GM12872 (cell line): ENCODE measurements at regions not wholly inside any gene's neighbourhood (a gene's known extent, or its start where the extent isn't known, plus 50 kb on each side); places are given as distances from the start of the nearest gene placed in this dataset.

ENCODE experiments used
- CTCF ChIP-seq: IDR thresholded peaks from 3 replicates; pipeline ENCODE4 v1.5.1; 2011; ENCODE audit warnings: low read depth, mild to moderate bottlenecking, low read length, moderate library complexity; ENCODE audit not compliant: insufficient read depth

- TF ChIP-seq CTCF = no peak
Observed at GRCh38 chr2:180591947-180592346, 388.5 kb upstream of the UBE2E3 start.

DNA sequence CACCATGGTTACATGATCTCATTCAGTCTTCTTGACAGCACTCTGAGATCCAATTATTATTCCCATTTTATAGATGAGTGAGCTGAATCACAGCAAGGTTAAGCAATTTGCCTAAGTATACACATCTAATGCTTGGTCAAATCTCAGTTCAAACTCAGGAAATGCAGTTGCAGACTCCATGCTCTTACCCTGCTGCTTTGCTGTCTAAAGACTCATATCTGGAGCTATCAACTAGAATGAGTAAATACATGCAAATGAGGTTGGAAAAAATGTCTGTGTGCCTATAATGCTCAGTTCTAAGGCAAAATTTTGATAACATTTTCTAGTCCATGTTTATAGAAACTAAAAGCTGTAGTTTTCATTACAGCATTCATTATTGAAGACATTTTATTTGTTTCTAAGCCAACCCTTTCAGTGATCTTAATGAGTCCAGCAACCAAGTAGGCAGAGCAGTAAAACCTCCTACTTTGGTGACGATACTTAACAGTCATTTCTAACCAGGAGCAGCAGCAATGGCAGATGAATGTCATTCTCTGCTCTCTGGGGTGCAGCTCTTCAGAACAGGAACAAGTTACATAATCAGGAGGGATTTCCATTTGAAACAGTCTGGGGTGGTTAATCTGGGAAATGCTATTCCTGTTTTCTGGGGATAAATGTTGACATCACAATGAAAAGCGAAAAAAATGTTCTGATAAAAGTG lies 396.8 kb upstream of the UBE2E3 start:
- TF ChIP-seq CTCF = no peak

GRCh38 chr2:180579388-180579787 lies 401.0 kb upstream of the UBE2E3 start:
- no peak for TF ChIP-seq CTCF

- TF ChIP-seq CTCF = no peak
Observed at GRCh38 chr2:180578441-180578840, 402.0 kb upstream of the UBE2E3 start.

GRCh38 chr2:180577567-180577966 lies 402.8 kb upstream of the UBE2E3 start:
- no peak for TF ChIP-seq CTCF

DNA sequence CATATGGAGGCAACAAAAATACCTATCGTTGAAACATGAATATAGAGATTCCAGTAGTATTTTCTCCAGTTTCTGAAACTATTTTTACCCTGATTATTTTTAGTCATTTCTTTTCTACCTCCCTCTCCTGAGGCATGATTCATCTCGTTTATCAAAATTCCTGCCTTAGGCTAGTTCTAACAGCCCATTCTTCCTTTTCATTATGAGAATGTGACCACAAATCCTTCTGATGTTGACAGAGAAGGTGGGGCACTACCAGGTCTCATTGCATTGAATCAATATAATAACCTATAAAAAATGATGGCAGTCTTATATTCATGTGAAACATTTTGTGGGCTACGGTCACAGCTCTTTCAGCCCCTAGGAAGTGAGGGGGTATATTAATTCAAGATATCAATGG lies 406.5 kb upstream of the UBE2E3 start:
- TF ChIP-seq CTCF = no peak

DNA sequence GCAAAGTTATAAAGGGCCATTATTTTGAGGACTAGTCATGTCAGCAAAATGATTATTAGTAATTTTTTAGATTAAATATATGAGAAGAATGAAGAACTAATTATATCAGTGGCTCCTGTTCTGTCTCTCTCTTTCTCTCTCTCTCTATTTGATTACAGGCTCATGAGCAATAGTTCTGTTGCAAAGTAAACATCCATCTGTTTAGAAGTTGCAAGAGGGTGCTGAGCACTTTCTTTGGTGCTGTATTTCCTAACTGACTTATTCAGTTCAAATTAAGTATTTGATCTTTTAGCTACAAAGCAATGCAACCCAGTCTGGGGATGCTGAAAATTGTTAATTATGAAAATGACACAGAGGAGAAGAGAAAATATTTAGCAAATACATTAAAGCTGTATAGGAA lies 408.1 kb upstream of the UBE2E3 start:
- TF ChIP-seq CTCF = no peak

- TF ChIP-seq CTCF = no peak
Observed at GRCh38 chr2:180571559-180571958, 408.8 kb upstream of the UBE2E3 start.
